Stimulated activated naive CD4-positive, alpha-beta T cell (primary cell): ENCODE measurements at regions not wholly inside any gene's neighbourhood (a gene's known extent, or its start where the extent isn't known, plus 50 kb on each side); places are given as distances from the start of the nearest gene placed in this dataset.
"Not testable (repeated sequence)": the region's sequence is repeated elsewhere in the genome, so short reads cannot be mapped to it uniquely, and the experiment has no call there.

Experiments
- DNase-seq, 6 experiments: peaks; one replicate each; lab custom pipeline; 2025; lab: John Stamatoyannopoulos, UW

- no peak for DNase-seq
Measured at GRCh38 chr16:6853565-6853964, 479.1 kb upstream of the RBFOX1 start.

GRCh38 chr16:6852643-6853225 lies 479.9 kb upstream of the RBFOX1 start:
- no peak for DNase-seq

DNA sequence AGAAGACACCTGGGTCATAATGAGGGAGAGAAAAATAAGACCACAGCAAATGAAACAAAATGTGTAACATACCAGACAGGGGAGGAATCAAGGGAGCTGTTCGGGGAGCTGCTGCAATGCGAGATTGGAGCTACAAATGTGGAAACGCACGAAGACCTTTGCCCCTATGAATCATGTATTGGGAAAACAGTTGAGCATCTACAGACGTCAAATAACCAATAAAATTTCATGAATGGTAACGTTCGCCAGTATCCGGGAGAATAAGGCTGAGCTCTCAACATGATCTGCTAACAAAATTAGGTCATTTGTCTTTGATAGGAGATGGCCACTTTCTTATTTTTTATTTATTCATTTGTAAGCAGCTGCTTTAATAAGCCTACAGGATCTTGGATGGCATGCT lies 486.2 kb upstream of the RBFOX1 start:
- DNase-seq: no peak

- no peak for DNase-seq
Measured at GRCh38 chr16:6841392-6841791, 491.3 kb upstream of the RBFOX1 start.

GRCh38 chr16:6837722-6838121 lies 494.9 kb upstream of the RBFOX1 start:
- DNase-seq: no peak

GRCh38 chr16:6836766-6837165 lies 495.9 kb upstream of the RBFOX1 start:
- no peak for DNase-seq

- DNase-seq: no peak
Measured at GRCh38 chr16:6835941-6836340, 496.7 kb upstream of the RBFOX1 start.

DNA sequence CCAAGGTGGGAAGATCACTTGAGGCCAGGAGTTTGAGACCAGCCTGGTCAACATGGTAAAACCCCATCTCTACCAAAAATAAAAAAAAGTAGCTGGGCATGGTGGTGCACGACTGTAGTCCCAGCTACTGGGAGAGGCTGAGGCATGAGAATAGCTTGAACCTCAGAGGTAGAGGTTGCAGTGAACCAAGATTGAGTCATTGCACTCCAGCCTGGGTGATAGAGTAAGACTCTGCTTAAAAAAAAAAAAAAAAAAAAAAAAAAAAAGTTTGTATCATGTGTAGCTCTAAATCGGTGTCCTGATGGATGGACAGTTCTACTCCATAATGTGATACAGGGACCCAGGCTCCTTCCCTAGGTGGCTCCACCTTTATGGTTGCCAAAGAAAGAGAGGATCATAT lies 497.1 kb upstream of the RBFOX1 start:
- DNase-seq: no peak

DNA sequence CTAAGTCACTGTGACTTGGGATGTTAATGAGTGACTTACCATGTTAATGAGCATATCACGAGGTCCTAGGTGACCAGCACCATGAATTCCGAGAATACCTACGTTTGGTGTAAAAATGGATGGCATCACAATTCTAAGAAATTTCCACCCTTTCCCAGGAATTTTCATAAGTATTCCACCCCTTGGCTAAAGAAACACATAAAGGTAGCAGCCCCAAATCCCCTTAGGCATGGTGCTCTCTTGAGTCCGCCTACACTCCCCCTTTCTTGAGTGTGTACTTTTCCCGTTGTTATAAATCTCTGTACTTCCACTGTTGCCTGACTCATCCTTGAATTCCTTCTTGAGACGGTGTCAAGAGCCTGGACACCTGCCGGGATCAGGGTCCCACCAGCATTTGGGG lies 504.0 kb upstream of the RBFOX1 start:
- DNase-seq: no peak

DNA sequence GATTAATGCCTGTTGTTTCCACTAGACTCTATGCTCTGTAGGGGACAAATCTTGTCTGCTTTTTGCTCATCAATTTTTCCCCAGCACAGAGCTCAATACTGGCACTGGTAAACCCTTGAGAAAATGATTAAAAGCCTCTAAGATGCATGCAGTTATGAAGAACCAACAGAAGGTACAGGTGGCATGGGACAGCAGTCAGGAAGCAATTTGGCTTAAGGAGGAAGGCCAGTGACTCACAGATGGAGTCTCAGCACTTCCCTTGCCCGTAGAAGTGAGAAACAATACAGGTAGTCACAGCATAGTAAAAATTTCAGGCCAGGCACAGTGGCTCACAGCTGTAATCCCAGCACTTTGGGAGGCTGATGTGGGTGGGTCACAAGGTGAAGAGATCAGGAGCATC lies 504.7 kb upstream of the RBFOX1 start:
- DNase-seq: no peak

- DNase-seq: no peak
Measured at GRCh38 chr16:6827267-6827666, 505.4 kb upstream of the RBFOX1 start.

DNA sequence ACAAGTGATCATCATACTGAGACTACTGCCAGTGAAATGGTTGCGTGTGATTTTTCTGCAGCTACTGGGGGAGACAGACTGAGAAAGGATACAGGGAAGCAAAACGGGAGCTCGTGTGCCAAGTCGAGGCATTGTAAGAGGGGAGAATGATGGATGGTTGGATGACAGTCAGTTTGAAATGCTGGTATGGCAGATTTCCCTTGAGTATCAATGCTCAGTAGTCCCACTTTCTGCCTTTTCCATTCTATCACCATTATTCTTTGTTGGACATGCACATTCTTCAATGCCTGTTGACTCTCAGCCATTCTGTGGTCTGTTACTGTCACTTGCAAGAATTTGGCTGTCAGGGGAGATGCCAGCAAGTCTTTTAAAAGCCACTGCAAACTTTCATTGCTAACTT lies 510.6 kb upstream of the RBFOX1 start:
- no peak for DNase-seq

- no peak for DNase-seq
Measured at GRCh38 chr16:6804461-6804860, 528.2 kb upstream of the RBFOX1 start.

- DNase-seq: no peak
Measured at GRCh38 chr16:6803176-6803575, 529.5 kb upstream of the RBFOX1 start.

DNA sequence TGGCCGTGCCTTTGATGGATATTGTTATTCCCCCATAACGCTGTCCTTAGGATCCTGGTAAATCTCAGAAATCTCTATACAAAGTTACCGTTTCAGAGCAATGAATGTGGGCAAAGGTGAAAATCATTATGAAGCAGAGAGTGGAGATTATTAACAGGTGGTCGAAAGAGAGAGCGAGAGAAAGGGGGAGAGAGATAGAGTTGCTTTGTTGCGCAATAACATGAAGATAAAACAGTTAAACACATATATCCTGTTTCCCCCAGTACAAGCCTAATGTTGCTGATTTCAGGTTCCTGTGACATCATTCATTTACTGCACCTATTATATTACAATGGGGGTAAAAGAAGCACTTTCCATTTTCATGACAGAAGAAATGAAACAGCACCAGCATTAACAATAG lies 535.4 kb upstream of the RBFOX1 start:
- DNase-seq: no peak

- DNase-seq: no peak
Measured at GRCh38 chr16:6777624-6778023, 555.0 kb upstream of the RBFOX1 start.

- DNase-seq: no peak
Measured at GRCh38 chr16:6775712-6776111, 556.9 kb upstream of the RBFOX1 start.

DNA sequence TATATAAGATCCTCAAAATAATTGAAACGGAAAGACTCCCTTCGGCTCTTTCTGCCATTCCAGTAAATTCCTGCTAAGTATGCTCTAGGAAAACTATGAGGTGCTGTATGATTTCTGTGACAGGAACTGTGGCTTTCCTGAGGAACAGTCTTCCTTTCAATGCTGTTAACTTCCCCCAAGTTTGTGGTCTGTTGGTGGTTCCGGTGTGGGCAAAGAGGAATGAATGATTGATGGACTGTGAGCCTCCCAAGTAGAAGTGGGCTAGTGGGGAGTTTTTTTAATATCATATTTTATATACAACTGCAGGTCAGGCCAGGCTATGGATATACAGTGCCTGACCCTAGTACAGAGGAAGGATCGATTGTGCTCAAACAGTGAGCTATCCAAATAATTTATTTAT lies 560.7 kb upstream of the RBFOX1 start:
- no peak for DNase-seq

DNA sequence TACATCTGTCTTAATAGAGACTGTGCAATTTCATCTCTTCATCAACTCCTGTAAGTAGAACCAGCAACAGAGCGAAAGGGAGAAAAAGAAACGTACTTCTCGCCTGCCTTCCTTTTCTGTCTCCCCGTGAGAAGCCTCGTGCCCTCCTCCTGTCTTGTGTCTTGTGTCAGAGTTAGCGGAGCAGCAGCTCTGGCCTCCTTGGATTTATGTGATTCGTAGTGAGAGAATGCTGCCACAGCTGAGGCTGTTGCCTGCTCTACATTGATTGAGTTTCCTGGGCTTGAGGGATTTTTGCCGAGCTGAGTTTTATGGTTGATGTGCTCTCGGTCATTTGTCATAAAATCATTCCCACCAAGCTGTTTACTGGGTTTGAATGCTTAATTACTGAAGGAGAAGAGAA lies 579.1 kb upstream of the RBFOX1 start:
- no peak for DNase-seq

DNA sequence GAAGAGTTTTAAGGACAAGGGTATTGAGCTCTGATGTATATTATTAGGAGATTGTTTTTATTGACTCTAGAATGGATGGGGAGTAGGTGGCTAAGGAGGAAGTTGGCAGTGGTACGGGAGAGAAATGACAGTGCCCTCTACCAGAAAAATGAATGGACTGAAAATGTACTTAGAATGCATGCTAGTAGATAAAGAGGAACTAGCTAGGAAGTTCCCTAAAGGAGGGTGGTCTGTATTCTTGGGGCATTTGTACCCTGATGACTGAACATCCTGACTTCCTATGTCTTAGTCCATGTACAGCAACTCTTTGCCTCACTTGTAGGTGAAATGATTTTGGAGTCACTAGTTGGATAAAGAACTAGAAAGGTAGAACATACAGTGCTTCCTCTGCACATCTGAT lies 581.5 kb upstream of the RBFOX1 start:
- DNase-seq: no peak

DNA sequence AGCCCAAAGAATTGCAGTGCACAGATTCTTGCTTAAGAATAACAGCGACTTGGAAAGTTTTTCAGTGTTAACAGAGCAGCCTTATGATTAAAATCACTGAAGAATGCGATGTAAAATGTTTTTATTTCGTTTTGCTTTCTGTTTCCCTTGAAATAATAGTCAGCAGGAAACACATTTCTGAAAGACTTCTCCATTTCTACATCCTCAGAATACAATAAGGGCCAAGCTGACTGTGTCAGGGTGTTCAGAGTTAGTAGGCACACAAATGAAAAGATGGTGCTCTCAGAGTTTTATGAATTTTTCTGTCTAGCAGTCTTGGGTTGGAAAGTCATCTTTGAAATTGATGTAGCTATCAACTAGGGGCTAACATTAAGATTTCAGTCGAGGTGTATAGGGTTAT lies 582.9 kb upstream of the RBFOX1 start:
- DNase-seq: no peak

GRCh38 chr16:6736302-6736701 lies 596.3 kb upstream of the RBFOX1 start:
- DNase-seq: not testable (repeated sequence)

GRCh38 chr16:6735631-6736030 lies 597.0 kb upstream of the RBFOX1 start:
- no peak for DNase-seq

DNA sequence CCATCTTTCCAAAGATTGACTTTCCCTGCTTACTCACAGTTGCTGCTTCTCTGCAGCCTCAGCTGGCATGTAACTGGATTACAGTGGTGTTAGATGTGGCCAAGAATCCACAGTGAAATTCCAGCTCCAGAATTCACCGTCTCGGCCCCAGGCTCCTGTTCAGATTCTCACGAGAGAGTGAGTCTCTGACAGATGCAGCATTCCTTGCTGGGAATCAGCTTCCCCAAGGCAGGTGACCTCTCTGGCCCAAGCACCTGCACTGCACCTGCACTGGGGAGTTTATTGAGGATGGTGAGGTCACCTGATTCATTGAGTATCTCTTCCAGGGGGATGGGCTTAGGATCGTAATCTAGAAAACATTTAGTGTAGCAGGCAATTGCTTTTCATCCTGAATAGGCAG lies 600.5 kb upstream of the RBFOX1 start:
- no peak for DNase-seq

GRCh38 chr16:6728381-6728780 lies 604.3 kb upstream of the RBFOX1 start:
- no peak for DNase-seq
